MG63 (cell line): ENCODE measurements at regions not wholly inside any gene's neighbourhood (a gene's known extent, or its start where the extent isn't known, plus 50 kb on each side); places are given as distances from the start of the nearest gene placed in this dataset.
A peak's percentile ranks its signal among the peaks of the same experiment; 100 is the strongest.
"Not testable (repeated sequence)": the region's sequence is repeated elsewhere in the genome, so short reads cannot be mapped to it uniquely, and the experiment has no call there.

ENCODE experiments used
- DNase-seq: peaks from one replicate; pipeline ENCODE4 v3.0.0-alpha.2; 2020
- H3K27me3 ChIP-seq: fragments of 250-450 bp; sonication (Bioruptor Pico); 2 replicates; pipeline ENCODE4 v1.5.1; 2020; ENCODE audit warnings: mild to moderate bottlenecking, moderate library complexity
- H3K36me3 ChIP-seq: fragments of 250-450 bp; sonication (Bioruptor Pico); 2 replicates; pipeline ENCODE4 v1.5.1; 2020; ENCODE audit warnings: mild to moderate bottlenecking, moderate library complexity
- H3K4me3 ChIP-seq: fragments of 250-450 bp; sonication (Bioruptor Pico); 2 replicates; pipeline ENCODE4 v1.5.1; 2020; ENCODE audit warnings: mild to moderate bottlenecking, moderate library complexity
- H3K9me3 ChIP-seq: fragments of 250-450 bp; sonication (Bioruptor Pico); 2 replicates; pipeline ENCODE4 v1.5.1; 2020; ENCODE audit warnings: mild to moderate bottlenecking, moderate library complexity

GRCh38 chrX:151042842-151043241 lies 59.7 kb downstream of the HMGB3 start:
- H3K27me3 ChIP-seq = no peaks in the 10 kb centered on the region
- DNase-seq = no peak
- H3K4me3 ChIP-seq = no peak overlapping the region
- H3K36me3 ChIP-seq = no peaks in the 10 kb centered on the region
- H3K9me3 ChIP-seq = no peaks in the 10 kb centered on the region

- H3K27me3 ChIP-seq, H3K36me3 ChIP-seq, H3K4me3 ChIP-seq, DNase-seq, H3K9me3 ChIP-seq: not testable (repeated sequence)
Measured at GRCh38 chrX:151066373-151066772, 83.2 kb downstream of the HMGB3 start.

- DNase-seq = no peak
- Histone ChIP-seq H3K36me3 (no peaks in the 10 kb centered on the region), H3K9me3 (no peaks in the 10 kb centered on the region)
Measured at GRCh38 chrX:151073767-151074166, 90.6 kb downstream of the HMGB3 start.

DNA sequence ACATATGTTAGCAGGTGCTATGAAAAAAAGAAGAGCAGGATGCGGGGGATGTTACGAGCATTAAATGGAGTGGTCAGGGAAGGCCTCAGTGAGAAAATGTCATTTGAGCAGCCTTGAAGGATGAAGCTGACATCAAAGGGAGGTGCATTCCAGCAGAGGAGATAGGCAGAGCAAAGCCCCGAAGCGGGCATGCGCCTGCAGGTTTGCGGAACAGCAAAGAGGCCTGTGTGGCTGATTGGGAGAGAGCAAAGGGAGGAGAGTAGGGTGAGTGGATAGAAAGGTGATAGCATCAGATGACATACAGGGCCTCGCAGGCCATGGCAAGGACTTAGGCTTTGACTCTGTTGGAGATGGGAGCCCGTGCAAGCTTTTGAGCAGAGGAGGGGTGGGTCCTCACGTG lies 95.4 kb upstream of the GPR50 start:
- DNase-seq = no peak
- H3K36me3 ChIP-seq = no peaks in the 10 kb centered on the region
- no peaks in the 10 kb centered on the region for H3K9me3 ChIP-seq
- no peak overlapping the region for H3K4me3 ChIP-seq
- no peaks in the 10 kb centered on the region for H3K27me3 ChIP-seq

More at GRCh38 chrX:151073767-151074166, 90.6 kb downstream of the HMGB3 start:
- H3K4me3 ChIP-seq = no peak overlapping the region
- no peaks in the 10 kb centered on the region for H3K27me3 ChIP-seq

DNA sequence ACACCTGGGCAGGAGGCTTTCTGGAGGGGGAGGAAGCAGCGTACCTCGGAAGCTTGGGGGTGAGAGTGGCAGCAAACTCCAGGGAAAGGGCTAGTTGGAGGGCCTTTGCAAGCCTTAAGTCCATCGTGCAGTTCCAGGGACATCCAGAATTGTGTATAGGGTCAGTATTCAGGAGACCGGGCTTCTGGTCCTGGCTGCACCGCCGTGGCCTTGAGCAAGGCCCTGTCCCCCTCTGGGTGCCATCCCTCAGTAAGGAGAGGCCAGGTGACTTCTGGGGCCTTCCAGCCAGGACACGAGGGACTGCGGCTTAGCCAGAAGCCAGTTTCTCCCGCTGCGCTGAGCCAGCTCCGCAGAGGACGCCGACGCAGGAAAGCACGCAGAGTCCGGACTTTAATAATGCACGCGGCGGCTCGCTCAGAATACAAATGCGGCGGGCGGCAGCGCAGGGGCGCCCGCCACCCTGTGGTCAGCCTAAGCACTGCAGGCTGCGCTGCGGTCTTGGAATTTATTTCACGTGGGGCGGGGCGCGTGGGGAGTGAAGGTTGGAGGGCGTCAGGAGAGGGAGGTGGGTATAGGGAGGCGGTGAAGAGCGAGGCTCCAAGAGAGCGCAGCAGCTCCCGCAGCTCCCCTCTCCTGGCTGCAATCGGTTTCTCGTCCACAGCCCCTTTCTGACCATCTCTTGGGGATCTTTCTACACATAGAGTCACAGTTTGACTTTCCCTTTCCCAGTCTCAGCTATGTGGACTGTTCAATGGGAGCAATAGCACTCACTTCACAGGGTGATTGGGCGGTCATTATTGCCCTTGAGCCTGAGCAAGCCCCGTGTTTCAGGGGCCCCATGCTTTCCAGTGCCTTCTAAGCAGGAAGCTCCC lies 94.1 kb upstream of the GPR50 start:
- Histone ChIP-seq H3K9me3 (no peaks in the 10 kb centered on the region), H3K36me3 (no peaks in the 10 kb centered on the region), H3K4me3 (no peak overlapping the region), H3K27me3 (no peaks in the 10 kb centered on the region)
- peak; percentile 48 for DNase-seq

DNA sequence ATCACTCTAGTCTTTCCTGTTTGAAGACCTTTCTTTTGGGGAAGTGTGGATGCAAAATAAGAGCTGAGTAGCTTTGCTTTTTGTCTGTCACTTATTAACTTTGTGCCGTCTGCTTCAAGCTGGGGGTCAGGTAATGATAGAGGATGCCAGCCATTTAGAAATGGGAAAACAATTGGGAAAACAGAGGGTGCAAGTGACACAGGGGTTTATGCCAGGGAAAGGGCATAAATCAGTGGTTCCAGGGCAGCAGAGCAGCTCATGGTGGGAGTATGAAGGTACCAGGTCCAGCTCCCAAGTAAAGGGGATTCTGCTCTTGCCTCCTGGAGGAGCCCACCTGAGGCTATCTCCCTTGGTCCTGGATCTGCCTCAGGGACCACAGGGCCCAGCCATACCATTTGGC lies 91.9 kb upstream of the GPR50 start:
- H3K9me3 ChIP-seq = no peaks in the 10 kb centered on the region
- DNase-seq = no peak
- no peak overlapping the region for H3K4me3 ChIP-seq
- H3K36me3 ChIP-seq = no peaks in the 10 kb centered on the region
- H3K27me3 ChIP-seq = no peaks in the 10 kb centered on the region

- Histone ChIP-seq H3K9me3 (no peaks in the 10 kb centered on the region), H3K4me3 (no peak overlapping the region), H3K36me3 (no peaks in the 10 kb centered on the region), H3K27me3 (no peaks in the 10 kb centered on the region)
- DNase-seq = no peak
Measured at GRCh38 chrX:151085207-151085606, 91.2 kb upstream of the GPR50 start.

DNA sequence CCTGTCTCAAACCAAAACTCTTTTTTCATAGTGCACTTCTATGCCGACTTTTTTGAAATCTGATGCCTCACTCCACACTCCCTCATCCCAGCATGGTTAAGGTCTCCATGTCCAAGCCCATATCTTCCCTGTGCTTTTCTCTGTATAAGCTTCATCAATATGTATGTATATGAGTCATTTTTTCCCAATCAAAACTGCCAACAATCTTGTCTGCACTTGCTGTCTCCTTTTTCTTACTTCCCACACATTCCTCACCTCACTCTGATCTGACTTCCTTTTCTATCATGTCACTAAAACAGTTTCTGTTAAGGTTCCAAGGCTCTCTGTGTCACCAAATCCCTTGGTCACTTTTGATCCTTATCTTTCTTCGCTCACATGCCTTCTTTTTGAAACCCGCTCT lies 88.2 kb upstream of the GPR50 start:
- H3K27me3 ChIP-seq = no peaks in the 10 kb centered on the region
- no peaks in the 10 kb centered on the region for H3K9me3 ChIP-seq
- H3K36me3 ChIP-seq = no peaks in the 10 kb centered on the region
- no peak for DNase-seq
- no peak overlapping the region for H3K4me3 ChIP-seq

DNA sequence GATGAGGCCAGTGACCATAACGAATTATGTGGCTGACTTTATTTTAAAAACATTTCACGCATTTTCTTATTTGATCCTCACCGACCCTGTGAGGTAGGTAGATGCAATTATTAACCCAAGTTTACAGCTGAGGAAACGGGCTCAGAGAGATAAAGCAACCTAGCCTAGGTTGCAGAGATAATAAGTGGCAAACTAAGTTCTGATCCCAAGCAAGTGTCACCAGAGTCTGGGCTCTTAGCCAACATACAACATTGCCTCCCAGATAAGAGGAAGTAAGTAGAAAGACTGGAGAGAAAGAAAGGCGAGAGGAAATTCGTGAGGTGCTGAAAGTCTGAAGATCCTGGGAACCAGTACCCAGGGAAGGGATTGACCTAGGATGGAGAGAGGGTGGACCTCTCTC lies 77.4 kb upstream of the GPR50 start:
- DNase-seq = no peak
- H3K36me3 ChIP-seq = no peaks in the 10 kb centered on the region
- no peaks in the 10 kb centered on the region for H3K9me3 ChIP-seq
- no peak overlapping the region for H3K4me3 ChIP-seq
- H3K27me3 ChIP-seq = no peaks in the 10 kb centered on the region

DNA sequence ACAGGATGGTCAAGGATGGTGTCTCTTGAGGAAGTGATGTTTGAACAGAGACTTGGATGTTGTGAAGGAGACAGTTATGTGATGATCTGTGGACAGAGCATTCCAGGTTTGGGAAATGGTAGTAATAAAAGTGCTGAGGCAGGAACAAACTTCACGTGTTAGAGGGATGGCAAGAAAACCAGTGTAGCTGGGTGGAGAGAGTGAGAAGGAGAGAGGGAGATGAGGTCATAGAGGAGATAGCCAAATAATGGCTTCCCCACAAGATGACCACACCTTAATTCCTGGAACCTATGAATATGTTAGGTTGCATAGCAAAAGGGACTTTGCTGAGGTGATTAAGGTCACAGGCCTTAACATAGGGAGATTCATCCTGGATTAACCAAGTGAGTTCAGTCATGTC lies 75.6 kb upstream of the GPR50 start:
- no peaks in the 10 kb centered on the region for H3K36me3 ChIP-seq
- no peaks in the 10 kb centered on the region; the same call in 1 of the 2 replicates for H3K27me3 ChIP-seq
- no peak for DNase-seq
- no peak overlapping the region for H3K4me3 ChIP-seq
- H3K9me3 ChIP-seq = no peaks in the 10 kb centered on the region

GRCh38 chrX:151113200-151113599 lies 63.2 kb upstream of the GPR50 start:
- not testable (repeated sequence) for H3K4me3 ChIP-seq

More at GRCh38 chrX:151113200-151113599, 63.2 kb upstream of the GPR50 start:
- not testable (repeated sequence) for H3K9me3 ChIP-seq, DNase-seq, H3K36me3 ChIP-seq, H3K27me3 ChIP-seq
